HG03175 (cell line): ENCODE measurements at regions not wholly inside any gene's neighbourhood (a gene's known extent, or its start where the extent isn't known, plus 50 kb on each side); places are given as distances from the start of the nearest gene placed in this dataset.
"Not testable (repeated sequence)": the region's sequence is repeated elsewhere in the genome, so short reads cannot be mapped to it uniquely, and the experiment has no call there.

Experiments used
- ATAC-seq: cut with Tn5 transposase; IDR thresholded peaks from one replicate; pipeline ENCODE4 v1.9.1; 2021; ENCODE audit warnings: mild to moderate bottlenecking, moderate library complexity; ENCODE audit not compliant: unreplicated experiment

DNA sequence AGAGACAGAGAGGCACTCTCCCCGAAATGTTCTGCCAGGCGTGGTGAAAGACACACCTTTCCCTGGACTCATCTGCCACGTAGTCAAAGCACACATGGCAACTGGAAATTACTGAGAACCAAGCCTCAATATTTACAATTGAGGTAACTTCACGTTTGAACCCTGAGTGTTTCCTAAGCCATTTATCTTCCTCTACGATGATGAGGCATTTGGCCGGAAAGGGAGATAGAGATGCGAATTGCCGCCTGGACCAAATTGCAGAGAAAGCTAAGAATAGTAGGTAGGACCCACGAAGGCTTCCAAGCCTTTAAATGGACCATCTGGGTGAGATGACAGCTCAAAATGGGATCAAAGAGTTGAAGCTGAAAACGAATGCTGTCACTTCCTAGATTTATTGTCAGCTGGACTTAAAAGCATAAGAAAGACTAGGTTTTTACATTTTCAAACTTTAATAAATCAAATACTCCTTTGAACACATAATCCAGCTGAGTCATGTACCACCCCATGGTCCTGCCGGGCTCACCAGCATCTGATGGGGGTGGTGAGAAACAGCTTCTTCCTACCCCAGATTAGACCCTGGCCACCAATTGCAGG, 135.6 kb upstream of the LYZL2 start:
- no peak for ATAC-seq

DNA sequence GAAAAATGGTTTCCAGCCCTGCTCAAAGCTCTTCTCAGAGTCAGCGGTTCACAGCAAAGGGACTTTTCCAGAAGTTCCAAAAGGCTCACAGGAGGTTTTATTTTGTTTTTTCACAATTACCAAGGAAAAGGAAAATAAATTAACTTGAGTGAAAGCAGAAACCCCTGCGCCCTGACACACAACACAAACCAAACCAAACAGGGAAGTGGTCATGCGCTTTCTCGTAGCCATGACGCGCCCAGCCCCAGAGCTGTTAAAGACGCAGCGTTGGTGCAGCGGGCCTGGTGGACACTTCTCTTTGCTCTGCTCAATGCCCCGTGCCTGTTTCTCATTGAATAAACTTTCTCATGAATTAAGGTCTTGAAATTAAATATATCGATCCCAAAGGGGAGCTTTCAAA, 134.4 kb upstream of the LYZL2 start:
- ATAC-seq, result no peak

- ATAC-seq, result no peak
Observed at GRCh38 chr10:30762620-30763019, 133.1 kb upstream of the LYZL2 start.

DNA sequence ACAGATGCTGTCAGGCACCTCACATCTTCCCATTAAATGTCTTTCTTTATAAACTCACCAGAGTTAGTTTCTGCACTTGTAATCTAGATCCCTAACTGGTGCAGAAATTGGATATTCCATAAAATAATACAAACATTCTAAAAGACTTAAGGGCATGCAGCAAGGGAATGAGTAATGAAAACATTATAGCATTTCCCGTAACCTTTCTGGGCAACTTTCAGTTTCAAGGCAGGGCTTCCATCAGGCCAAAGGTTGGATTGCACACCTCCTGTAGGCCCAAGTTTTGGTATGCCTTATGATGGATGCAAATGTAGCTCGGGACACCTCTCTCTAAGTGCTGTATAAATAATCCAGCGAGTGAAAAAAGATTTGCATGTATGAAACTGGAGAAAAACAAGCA, 129.9 kb upstream of the LYZL2 start:
- ATAC-seq, result no peak

- ATAC-seq, result no peak
Observed at GRCh38 chr10:30758338-30758737, 128.8 kb upstream of the LYZL2 start.

GRCh38 chr10:30756896-30757295, 127.3 kb upstream of the LYZL2 start:
- ATAC-seq, result no peak

GRCh38 chr10:30756151-30756550, 126.6 kb upstream of the LYZL2 start:
- ATAC-seq, result no peak

DNA sequence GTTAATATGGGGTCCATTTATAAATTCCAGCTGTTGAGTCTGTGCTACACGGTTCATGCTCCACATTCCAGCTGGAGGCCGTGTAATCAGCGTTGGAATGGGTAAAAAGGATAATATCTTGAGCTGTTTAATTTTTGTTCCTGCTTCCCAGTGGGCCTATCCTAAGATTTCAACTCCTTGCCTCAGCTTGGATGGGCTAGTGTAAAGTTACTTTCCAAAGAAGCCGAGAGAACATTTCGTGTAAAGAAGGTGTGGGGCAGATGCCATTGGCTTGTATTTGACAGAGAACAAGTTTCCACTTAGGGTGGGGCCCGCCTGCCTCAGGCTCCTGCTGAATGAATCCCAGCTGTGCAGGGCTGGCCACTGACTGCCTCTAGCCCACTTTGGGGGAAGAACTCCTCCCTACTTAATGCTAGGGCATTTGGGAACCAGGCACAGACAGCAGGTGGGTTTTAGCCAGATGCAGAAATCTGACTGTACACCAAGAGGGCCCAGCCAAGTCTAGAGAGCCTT, 125.9 kb upstream of the LYZL2 start:
- ATAC-seq, result no peak

DNA sequence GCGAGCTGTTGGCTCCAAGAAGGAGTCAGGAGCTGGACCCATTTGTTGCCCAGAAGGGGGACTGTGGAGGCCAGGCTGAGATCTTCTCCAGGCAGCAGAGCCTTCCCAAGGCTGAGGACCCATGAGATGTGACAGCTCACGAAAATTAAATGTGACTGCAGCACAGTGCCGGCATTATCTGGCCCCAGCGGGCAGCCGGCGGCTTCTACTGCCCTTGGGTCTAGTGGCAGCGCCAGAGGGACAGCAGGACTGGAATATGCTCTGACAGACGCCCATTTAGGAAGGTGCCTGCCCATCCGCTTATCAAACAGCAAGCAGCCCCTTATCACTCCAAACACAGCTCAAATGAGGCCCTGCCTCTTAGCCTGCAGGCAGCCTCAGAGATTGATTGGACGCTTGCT, 122.9 kb upstream of the LYZL2 start:
- no peak for ATAC-seq

DNA sequence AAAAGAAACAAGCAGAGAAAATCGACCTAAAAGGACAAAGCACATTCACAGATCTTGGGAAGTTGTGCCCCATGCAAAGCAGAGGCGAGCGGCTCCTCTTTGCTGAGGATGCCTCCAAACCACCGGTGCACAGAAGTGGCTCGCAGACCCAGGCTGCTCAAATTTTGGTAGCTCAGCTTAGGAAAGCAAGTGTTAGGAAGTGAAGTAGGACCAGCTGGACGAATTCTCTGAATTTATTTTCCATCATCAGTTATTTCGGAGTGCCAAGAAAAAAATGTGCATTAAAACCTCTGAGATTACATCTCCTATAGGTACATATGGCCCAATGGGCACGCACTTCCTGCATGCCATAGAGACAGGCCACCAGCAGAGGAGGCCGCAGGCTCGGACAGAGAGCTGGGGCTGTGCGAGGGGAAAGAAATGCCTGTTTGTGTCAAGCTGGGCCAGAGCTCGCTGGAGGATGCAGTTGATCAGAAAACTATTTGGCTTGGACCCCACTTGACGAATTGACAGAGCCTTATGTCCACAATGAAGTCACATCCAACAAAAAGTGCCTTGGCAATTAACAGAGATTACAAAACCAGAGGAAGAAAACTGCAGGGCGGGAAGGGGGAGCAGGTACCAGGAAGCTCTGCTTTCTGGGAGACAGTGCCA, 122.3 kb upstream of the LYZL2 start:
- peak; percentile 63 for ATAC-seq

- ATAC-seq, result peak; percentile 39
Observed at GRCh38 chr10:30750971-30751677, 121.6 kb upstream of the LYZL2 start.

DNA sequence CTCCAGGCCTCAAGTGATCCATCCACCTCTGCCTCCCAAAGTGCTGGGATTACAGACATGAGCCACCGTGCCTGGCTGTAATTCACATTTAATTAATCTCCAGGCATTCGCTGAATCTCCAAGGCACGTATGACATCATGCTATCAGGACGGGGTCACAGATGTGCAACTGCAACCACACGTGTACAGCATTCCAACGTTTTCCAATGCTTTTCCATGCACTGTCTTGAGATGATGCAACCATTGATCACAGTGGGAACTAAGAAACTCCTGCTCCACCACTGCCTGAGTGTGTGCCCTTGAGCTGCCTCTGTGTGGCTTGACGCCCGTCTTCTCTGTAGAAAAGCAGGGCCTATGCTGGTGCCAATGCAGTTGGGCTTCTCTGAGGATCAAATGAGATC, 119.8 kb upstream of the LYZL2 start:
- ATAC-seq, result no peak

DNA sequence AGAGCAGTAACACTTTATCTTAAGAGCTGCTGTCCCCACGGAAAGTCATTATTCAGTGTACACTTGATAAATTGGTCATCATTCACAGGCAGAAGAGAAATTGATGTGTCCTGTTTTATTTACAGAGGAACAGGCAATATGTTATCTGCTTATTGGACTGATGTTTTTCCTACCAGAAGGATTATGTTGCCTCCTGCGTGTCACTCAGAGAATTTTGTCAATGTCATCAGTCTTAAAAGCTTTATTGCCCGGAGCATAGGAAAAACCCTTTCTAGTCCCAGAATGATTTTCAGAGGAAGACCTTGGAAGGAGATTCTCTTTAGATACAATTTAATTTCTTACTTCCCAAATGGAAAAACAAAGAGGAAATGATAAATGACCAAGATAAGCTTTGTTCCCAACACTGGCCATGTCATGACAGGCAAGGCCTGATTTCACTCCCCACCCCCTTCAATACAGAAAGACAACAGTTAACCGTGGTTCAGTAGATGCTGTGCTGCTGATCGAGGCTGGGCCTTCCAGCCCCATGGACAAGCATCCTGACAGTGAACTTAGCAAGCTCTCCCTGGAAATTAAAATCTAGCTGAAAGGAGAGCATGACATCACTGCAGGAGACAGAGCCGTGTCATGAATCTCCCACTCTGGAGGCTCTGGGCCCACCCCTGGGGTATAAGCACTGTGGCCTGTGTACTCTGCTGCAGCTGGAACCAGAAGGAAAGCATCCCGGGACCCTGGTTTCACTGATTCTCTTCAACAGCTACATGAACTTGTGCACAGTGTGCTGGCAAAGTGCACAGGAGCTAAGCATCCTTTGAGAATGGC, 118.8 kb upstream of the LYZL2 start:
- ATAC-seq, result no peak

DNA sequence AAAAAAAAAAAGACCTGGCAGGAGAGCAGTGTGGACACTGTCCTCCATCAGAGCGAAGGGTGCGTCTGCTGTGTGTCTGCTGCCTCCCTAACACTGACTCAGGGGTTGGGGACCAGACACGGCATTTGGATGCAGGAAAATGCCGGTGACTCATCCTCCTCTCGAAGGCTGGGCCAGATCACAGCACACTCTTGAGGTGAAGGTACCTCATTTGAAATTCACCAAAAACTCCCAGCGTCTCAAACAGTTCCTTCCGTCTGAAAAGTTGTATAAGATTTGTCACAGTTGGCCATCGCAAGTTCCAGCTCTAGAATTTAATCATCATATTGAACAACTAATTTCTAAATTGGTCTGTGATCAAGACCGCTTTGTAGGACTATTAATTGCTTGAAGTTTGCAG, 118.1 kb upstream of the LYZL2 start:
- no peak for ATAC-seq

GRCh38 chr10:30745953-30746352, 116.4 kb upstream of the LYZL2 start:
- ATAC-seq, result no peak

- no peak for ATAC-seq
Observed at GRCh38 chr10:30744106-30744505, 114.6 kb upstream of the LYZL2 start.

- ATAC-seq, result no peak
Observed at GRCh38 chr10:30743586-30743985, 114.0 kb upstream of the LYZL2 start.

- peak; percentile 82 for ATAC-seq
Observed at GRCh38 chr10:30742471-30742870, 112.9 kb upstream of the LYZL2 start.

DNA sequence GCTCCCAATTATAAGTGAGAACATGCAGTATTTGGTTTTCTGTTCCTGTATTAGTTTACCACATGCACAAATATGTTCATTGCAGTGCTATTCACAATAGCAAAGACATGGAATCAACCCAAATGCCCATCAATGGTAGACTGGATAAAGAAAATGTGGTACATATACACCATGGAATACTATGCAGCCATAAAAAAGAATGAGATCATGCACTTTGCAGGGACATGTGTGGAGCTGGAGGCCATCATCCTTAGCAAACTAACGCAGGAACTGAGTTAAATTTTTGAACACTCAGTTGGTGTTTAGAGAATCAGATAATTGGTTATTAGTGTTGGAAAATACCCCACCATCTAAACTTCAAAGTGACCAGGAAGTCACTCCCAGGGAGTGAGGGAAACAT, 111.2 kb upstream of the LYZL2 start:
- not testable (repeated sequence) for ATAC-seq

DNA sequence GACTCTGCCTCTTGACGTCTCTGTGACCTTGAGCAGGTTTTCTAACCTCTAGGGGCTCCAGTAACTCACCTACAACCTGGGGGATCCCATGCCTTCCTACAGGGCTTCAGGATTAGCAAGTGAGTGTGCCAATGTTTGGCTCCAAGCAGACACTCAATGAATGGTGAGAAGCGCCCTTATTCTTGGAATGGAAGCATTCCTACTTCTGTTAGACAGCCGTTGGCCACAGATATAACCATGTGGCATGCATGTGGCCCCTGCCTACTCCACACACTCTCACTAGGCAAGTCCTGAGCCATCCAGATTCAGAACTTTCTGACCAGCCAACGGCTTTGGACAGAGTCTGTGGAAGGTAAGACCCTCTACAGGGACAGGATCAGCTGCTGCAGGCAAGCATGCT, 108.9 kb upstream of the LYZL2 start:
- ATAC-seq, result no peak

GRCh38 chr10:30737931-30738391, 108.4 kb upstream of the LYZL2 start:
- no peak for ATAC-seq
